ENCODE measurements at regions not wholly inside any gene's neighbourhood (a gene's known extent, or its start where the extent isn't known, plus 50 kb on each side); places are given as distances from the start of the nearest gene placed in this dataset.

DNA sequence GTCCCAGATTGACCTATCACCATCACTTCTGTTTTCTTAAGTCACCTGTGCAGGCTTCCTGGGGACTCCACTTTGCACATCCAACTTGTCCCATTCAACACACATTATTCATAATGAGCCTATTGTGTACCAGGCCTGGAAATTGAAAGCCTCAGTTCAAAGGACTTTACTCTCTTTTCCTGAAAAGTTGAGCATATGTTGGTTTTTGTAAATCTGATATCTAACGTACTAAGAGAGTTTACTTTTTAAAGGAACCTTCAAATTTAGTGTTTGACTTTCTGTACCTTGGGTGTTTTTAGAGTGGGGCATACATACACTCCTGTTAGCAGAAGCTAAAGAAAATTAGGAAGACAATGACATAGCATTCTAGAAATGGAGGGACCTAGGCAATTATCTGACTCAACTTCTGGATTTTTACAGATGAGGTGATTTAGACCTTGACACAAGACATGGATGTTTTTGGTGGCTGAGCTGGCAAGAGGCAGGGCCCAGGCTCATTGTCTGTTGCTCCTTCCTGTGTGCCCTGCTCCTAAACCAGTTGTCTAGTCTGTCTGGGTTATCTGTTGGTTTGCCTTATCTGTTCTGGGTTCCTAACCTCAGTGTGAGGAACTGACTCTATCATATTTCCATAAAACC, 336.5 kb downstream of the RPS6KC1 start:
- Histone ChIP-seq H3K4me1 (ENCODE audit: insufficient read depth, low read length) (no peaks in the 10 kb centered on the region), H3K9me3 (ENCODE audit: control insufficient read depth, insufficient read depth, low read length) (no peaks in the 10 kb centered on the region), H3K9ac (ENCODE audit: low read depth, low read length) (no peak overlapping the region)

GRCh38 chr1:213388199-213388598, 337.2 kb downstream of the RPS6KC1 start:
- Histone ChIP-seq H3K9me3 (ENCODE audit: control insufficient read depth, insufficient read depth, low read length) (no peaks in the 10 kb centered on the region), H3K4me1 (ENCODE audit: insufficient read depth, low read length) (no peaks in the 10 kb centered on the region), H3K9ac (ENCODE audit: low read depth, low read length) (no peak overlapping the region), H3K36me3 (ENCODE audit: insufficient read depth, low read length) (no peaks in the 10 kb centered on the region)

More for the DNA sequence above, 336.5 kb downstream of the RPS6KC1 start:
- no peaks in the 10 kb centered on the region for H3K36me3 ChIP-seq (ENCODE audit: insufficient read depth, low read length)

GRCh38 chr1:213389061-213389581, 338.1 kb downstream of the RPS6KC1 start:
- Histone ChIP-seq H3K9ac (ENCODE audit: low read depth, low read length) (no peak overlapping the region), H3K4me1 (ENCODE audit: insufficient read depth, low read length) (no peaks in the 10 kb centered on the region), H3K9me3 (ENCODE audit: control insufficient read depth, insufficient read depth, low read length) (no peaks in the 10 kb centered on the region), H3K36me3 (ENCODE audit: insufficient read depth, low read length) (no peaks in the 10 kb centered on the region)

- no peaks in the 10 kb centered on the region for H3K4me1 ChIP-seq (ENCODE audit: insufficient read depth, low read length)
- no peaks in the 10 kb centered on the region for H3K9me3 ChIP-seq (ENCODE audit: control insufficient read depth, insufficient read depth, low read length)
- H3K36me3 ChIP-seq (ENCODE audit: insufficient read depth, low read length), result no peaks in the 10 kb centered on the region
- no peak overlapping the region for H3K9ac ChIP-seq (ENCODE audit: low read depth, low read length)
These were observed 340.4 kb downstream of the RPS6KC1 start for GRCh38 chr1:213391445-213391844.

- Histone ChIP-seq H3K9me3 (ENCODE audit: control insufficient read depth, insufficient read depth, low read length) (no peaks in the 10 kb centered on the region), H3K36me3 (ENCODE audit: insufficient read depth, low read length) (no peaks in the 10 kb centered on the region), H3K9ac (ENCODE audit: low read depth, low read length) (no peak overlapping the region), H3K4me1 (ENCODE audit: insufficient read depth, low read length) (no peaks in the 10 kb centered on the region)
These were observed 342.8 kb downstream of the RPS6KC1 start for GRCh38 chr1:213393860-213394259.

DNA sequence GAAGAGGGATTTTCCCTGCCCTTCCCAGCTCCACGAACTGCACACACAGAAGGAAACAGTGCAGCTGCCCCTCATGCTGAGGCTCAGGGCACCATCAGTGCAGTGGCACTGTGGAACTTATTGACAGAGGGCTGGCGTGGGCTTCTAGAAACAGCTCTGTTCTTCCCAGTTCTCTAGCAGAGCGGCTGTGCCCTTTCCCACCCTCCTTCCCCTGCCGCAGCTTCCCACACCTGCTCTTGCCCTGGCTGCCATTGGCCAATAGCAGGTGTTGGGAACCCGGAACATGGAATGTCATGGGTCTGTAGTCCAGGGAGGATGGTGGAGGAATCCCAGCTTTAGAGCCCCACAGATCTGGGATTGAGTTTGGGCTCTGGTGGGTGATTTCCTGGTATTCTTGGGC, 343.8 kb downstream of the RPS6KC1 start:
- H3K9ac ChIP-seq (ENCODE audit: low read depth, low read length), result no peak overlapping the region
- no peaks in the 10 kb centered on the region for H3K36me3 ChIP-seq (ENCODE audit: insufficient read depth, low read length)
- peaks cover 5% of the 10 kb centered on the region; the same call in 1 of the 2 replicates for H3K4me1 ChIP-seq (ENCODE audit: insufficient read depth, low read length)
- H3K9me3 ChIP-seq (ENCODE audit: control insufficient read depth, insufficient read depth, low read length), result no peaks in the 10 kb centered on the region

GRCh38 chr1:213397638-213398037, 346.6 kb downstream of the RPS6KC1 start:
- H3K9ac ChIP-seq (ENCODE audit: low read depth, low read length), result no peak overlapping the region
- no peaks in the 10 kb centered on the region for H3K9me3 ChIP-seq (ENCODE audit: control insufficient read depth, insufficient read depth, low read length)
- H3K36me3 ChIP-seq (ENCODE audit: insufficient read depth, low read length), result no peaks in the 10 kb centered on the region

GRCh38 chr1:213399695-213400094, 348.7 kb downstream of the RPS6KC1 start:
- Histone ChIP-seq H3K9me3 (ENCODE audit: control insufficient read depth, insufficient read depth, low read length) (no peaks in the 10 kb centered on the region), H3K9ac (ENCODE audit: low read depth, low read length) (no peak overlapping the region), H3K36me3 (ENCODE audit: insufficient read depth, low read length) (no peaks in the 10 kb centered on the region), H3K4me1 (ENCODE audit: insufficient read depth, low read length) (peaks cover 5% of the 10 kb centered on the region; the same call in 1 of the 2 replicates)

More at GRCh38 chr1:213397638-213398037, 346.6 kb downstream of the RPS6KC1 start:
- H3K4me1 ChIP-seq (ENCODE audit: insufficient read depth, low read length), result peaks cover 5% of the 10 kb centered on the region; the same call in 1 of the 2 replicates

GRCh38 chr1:213409208-213409631, 358.2 kb downstream of the RPS6KC1 start:
- Histone ChIP-seq H3K9me3 (ENCODE audit: control insufficient read depth, insufficient read depth, low read length) (no peaks in the 10 kb centered on the region), H3K36me3 (ENCODE audit: insufficient read depth, low read length) (no peaks in the 10 kb centered on the region), H3K4me1 (ENCODE audit: insufficient read depth, low read length) (no peaks in the 10 kb centered on the region), H3K9ac (ENCODE audit: low read depth, low read length) (no peak overlapping the region)

- Histone ChIP-seq H3K4me1 (ENCODE audit: insufficient read depth, low read length) (no peaks in the 10 kb centered on the region), H3K36me3 (ENCODE audit: insufficient read depth, low read length) (no peaks in the 10 kb centered on the region), H3K9ac (ENCODE audit: low read depth, low read length) (no peak overlapping the region), H3K9me3 (ENCODE audit: control insufficient read depth, insufficient read depth, low read length) (no peaks in the 10 kb centered on the region)
These were observed 358.9 kb downstream of the RPS6KC1 start for GRCh38 chr1:213409971-213410370.

GRCh38 chr1:213414346-213414745, 363.3 kb downstream of the RPS6KC1 start:
- Histone ChIP-seq H3K4me1 (ENCODE audit: insufficient read depth, low read length) (no peaks in the 10 kb centered on the region), H3K36me3 (ENCODE audit: insufficient read depth, low read length) (no peaks in the 10 kb centered on the region), H3K9ac (ENCODE audit: low read depth, low read length) (no peak overlapping the region), H3K9me3 (ENCODE audit: control insufficient read depth, insufficient read depth, low read length) (no peaks in the 10 kb centered on the region)

DNA sequence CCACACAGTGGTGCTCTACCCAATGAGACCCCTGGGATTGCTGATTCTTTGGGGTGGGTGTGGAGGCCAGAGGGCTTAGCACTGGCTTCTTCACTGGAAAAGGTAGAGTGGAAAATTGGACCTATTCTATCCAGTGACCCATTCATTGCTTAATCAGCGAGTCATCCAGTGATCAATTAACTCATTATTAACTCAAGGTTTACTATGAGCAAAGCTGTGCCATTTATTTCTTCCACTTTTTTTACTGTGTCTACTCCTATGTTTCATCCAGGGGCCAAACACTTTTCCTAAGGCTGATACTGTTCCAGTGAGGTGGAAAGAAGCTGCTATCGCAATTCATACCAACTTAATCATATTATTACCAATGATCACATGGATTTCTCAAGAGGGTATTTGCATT, 363.9 kb downstream of the RPS6KC1 start:
- H3K9ac ChIP-seq (ENCODE audit: low read depth, low read length), result no peak overlapping the region
- H3K9me3 ChIP-seq (ENCODE audit: control insufficient read depth, insufficient read depth, low read length), result no peaks in the 10 kb centered on the region
- no peaks in the 10 kb centered on the region for H3K36me3 ChIP-seq (ENCODE audit: insufficient read depth, low read length)
- no peaks in the 10 kb centered on the region for H3K4me1 ChIP-seq (ENCODE audit: insufficient read depth, low read length)

DNA sequence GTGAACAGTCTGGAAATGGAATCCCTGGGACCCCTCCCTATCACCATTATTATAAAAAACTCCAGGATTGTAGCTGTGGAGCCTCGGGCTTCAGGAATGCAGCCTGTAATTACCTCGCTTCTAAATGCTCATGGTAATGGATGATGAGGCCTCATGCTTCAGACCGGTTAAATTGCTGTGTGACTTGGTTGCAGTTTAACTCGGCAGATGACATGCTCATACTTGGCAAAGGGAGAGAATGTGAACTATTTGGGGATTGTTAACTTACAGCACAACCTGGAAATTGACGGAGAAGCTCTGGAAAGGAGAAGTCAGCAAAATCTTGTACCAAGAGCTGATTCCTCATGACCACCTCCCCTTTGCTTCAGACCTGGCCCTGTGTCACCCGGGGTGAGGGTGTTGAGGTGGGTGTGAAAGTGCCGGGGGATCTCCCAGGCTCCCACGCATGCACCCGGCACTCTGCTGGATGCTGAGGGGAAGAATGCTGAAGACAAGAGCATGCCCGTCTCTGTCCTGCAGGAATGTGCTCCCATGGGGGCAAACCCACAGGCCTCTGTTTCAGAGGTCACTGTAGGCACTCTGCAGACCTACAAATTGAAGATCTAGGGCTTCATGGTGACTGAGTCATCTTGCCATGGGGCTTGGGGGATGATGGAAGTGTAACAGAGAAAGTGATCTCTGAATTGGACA, 364.8 kb downstream of the RPS6KC1 start:
- H3K36me3 ChIP-seq (ENCODE audit: insufficient read depth, low read length), result no peaks in the 10 kb centered on the region

GRCh38 chr1:213416461-213417224, 365.6 kb downstream of the RPS6KC1 start:
- H3K9ac ChIP-seq (ENCODE audit: low read depth, low read length), result no peak overlapping the region
- no peaks in the 10 kb centered on the region; the same call in 1 of the 2 replicates for H3K9me3 ChIP-seq (ENCODE audit: control insufficient read depth, insufficient read depth, low read length)
- no peaks in the 10 kb centered on the region for H3K4me1 ChIP-seq (ENCODE audit: insufficient read depth, low read length)
- H3K36me3 ChIP-seq (ENCODE audit: insufficient read depth, low read length), result no peaks in the 10 kb centered on the region

More for the DNA sequence above, 364.8 kb downstream of the RPS6KC1 start:
- no peak overlapping the region for H3K9ac ChIP-seq (ENCODE audit: low read depth, low read length)
- no peaks in the 10 kb centered on the region for H3K9me3 ChIP-seq (ENCODE audit: control insufficient read depth, insufficient read depth, low read length)
- no peaks in the 10 kb centered on the region for H3K4me1 ChIP-seq (ENCODE audit: insufficient read depth, low read length)
